Ramos (cell line): ENCODE measurements at regions not wholly inside any gene's neighbourhood (a gene's known extent, or its start where the extent isn't known, plus 50 kb on each side); places are given as distances from the start of the nearest gene placed in this dataset.

ENCODE experiments used
- in situ Hi-C: fragments of 300-500 bp; cut with MboI; formaldehyde crosslinking; loops from one replicate; pipeline ENCODE4 v1.14.3; 2022; ENCODE audit warnings: low sequenced_read_pairs; ENCODE audit not compliant: unreplicated experiment

GRCh38 chr11:127445476-127445875 is 444.9 kb upstream of the KIRREL3 start:
- in situ Hi-C loops: no loop called here

GRCh38 chr11:127443297-127443696 is 442.7 kb upstream of the KIRREL3 start:
- in situ Hi-C loops: no loop called here

GRCh38 chr11:127440616-127441015 is 440.0 kb upstream of the KIRREL3 start:
- in situ Hi-C loops: no loop called here

- in situ Hi-C loops: no loop called here
Measured at GRCh38 chr11:127425281-127425680, 424.7 kb upstream of the KIRREL3 start.

GRCh38 chr11:127424661-127425060 is 424.1 kb upstream of the KIRREL3 start:
- in situ Hi-C loops: no loop called here

- in situ Hi-C loops: no loop called here
Measured at GRCh38 chr11:127420139-127420538, 419.6 kb upstream of the KIRREL3 start.

GRCh38 chr11:127412722-127413380 is 412.3 kb upstream of the KIRREL3 start:
- in situ Hi-C loops: no loop called here

GRCh38 chr11:127412234-127412633 is 411.7 kb upstream of the KIRREL3 start:
- in situ Hi-C loops: no loop called here

GRCh38 chr11:127411283-127411682 is 410.7 kb upstream of the KIRREL3 start:
- in situ Hi-C loops: no loop called here

- in situ Hi-C loops: no loop called here
Measured at GRCh38 chr11:127395034-127395433, 394.5 kb upstream of the KIRREL3 start.

- in situ Hi-C loops: no loop called here
Measured at GRCh38 chr11:127393460-127393997, 393.0 kb upstream of the KIRREL3 start.

GRCh38 chr11:127392575-127392974 is 392.0 kb upstream of the KIRREL3 start:
- in situ Hi-C loops: no loop called here

- in situ Hi-C loops: no loop called here
Measured at GRCh38 chr11:127390465-127390864, 389.9 kb upstream of the KIRREL3 start.

GRCh38 chr11:127385071-127385470 is 384.5 kb upstream of the KIRREL3 start:
- in situ Hi-C loops: no loop called here

GRCh38 chr11:127383026-127383425 is 382.5 kb upstream of the KIRREL3 start:
- in situ Hi-C loops: no loop called here

GRCh38 chr11:127381247-127381646 is 380.7 kb upstream of the KIRREL3 start:
- in situ Hi-C loops: no loop called here

- in situ Hi-C loops: no loop called here
Measured at GRCh38 chr11:127379686-127380085, 379.1 kb upstream of the KIRREL3 start.

GRCh38 chr11:127376301-127376700 is 375.7 kb upstream of the KIRREL3 start:
- in situ Hi-C loops: no loop called here

- in situ Hi-C loops: no loop called here
Measured at GRCh38 chr11:127369356-127369755, 368.8 kb upstream of the KIRREL3 start.

- in situ Hi-C loops: no loop called here
Measured at GRCh38 chr11:127362754-127363308, 362.3 kb upstream of the KIRREL3 start.

- in situ Hi-C loops: no loop called here
Measured at GRCh38 chr11:127358160-127358559, 357.6 kb upstream of the KIRREL3 start.

GRCh38 chr11:127350476-127350875 is 349.9 kb upstream of the KIRREL3 start:
- in situ Hi-C loops: no loop called here
